AML-193 (cell line): ENCODE measurements at regions not wholly inside any gene's neighbourhood (a gene's known extent, or its start where the extent isn't known, plus 50 kb on each side); places are given as distances from the start of the nearest gene placed in this dataset.
"Not testable (repeated sequence)": the region's sequence is repeated elsewhere in the genome, so short reads cannot be mapped to it uniquely, and the experiment has no call there.

ENCODE experiments used
- DNase-seq, 2 experiments: peaks; one replicate each; lab custom pipeline; 2025; lab: John Stamatoyannopoulos, UW

- DNase-seq: no peak
Measured at GRCh38 chr14:41071351-41071750, 535.3 kb upstream of the LRFN5 start.

GRCh38 chr14:41062826-41063225 is 543.9 kb upstream of the LRFN5 start:
- DNase-seq: no peak

GRCh38 chr14:41055589-41055988 is 551.1 kb upstream of the LRFN5 start:
- DNase-seq: no peak

GRCh38 chr14:41051801-41052200 is 554.9 kb upstream of the LRFN5 start:
- DNase-seq: no peak

- no peak for DNase-seq
Measured at GRCh38 chr14:41047763-41048162, 558.9 kb upstream of the LRFN5 start.

- no peak for DNase-seq
Measured at GRCh38 chr14:41037388-41037787, 569.3 kb upstream of the LRFN5 start.

GRCh38 chr14:41034969-41035368 is 571.7 kb upstream of the LRFN5 start:
- no peak for DNase-seq

GRCh38 chr14:41022932-41023331 is 583.7 kb upstream of the LRFN5 start:
- no peak for DNase-seq

- DNase-seq: no peak
Measured at GRCh38 chr14:41016213-41016612, 590.5 kb upstream of the LRFN5 start.

GRCh38 chr14:41000350-41000749 is 606.3 kb upstream of the LRFN5 start:
- DNase-seq: no peak

- no peak for DNase-seq
Measured at GRCh38 chr14:40989260-40989659, 617.4 kb upstream of the LRFN5 start.

- no peak for DNase-seq
Measured at GRCh38 chr14:40987481-40987880, 619.2 kb upstream of the LRFN5 start.

GRCh38 chr14:40986655-40987054 is 620.0 kb upstream of the LRFN5 start:
- no peak for DNase-seq

- DNase-seq: no peak
Measured at GRCh38 chr14:40985584-40985983, 621.1 kb upstream of the LRFN5 start.

- DNase-seq: no peak
Measured at GRCh38 chr14:40983604-40984003, 623.1 kb upstream of the LRFN5 start.

GRCh38 chr14:40981247-40981646 is 625.4 kb upstream of the LRFN5 start:
- no peak for DNase-seq

GRCh38 chr14:40960257-40960656 is 646.4 kb upstream of the LRFN5 start:
- DNase-seq: not testable (repeated sequence)

GRCh38 chr14:40955131-40955505 is 651.6 kb upstream of the LRFN5 start:
- DNase-seq: no peak

GRCh38 chr14:40954448-40955130 is 652.1 kb upstream of the LRFN5 start:
- not testable (repeated sequence) for DNase-seq

- DNase-seq: no peak
Measured at GRCh38 chr14:40944521-40944920, 662.2 kb upstream of the LRFN5 start.

GRCh38 chr14:40936861-40937260 is 669.8 kb upstream of the LRFN5 start:
- DNase-seq: no peak

GRCh38 chr14:40920380-40920779 is 686.3 kb upstream of the LRFN5 start:
- DNase-seq: no peak

- no peak for DNase-seq
Measured at GRCh38 chr14:40911141-40911540, 695.5 kb upstream of the LRFN5 start.

GRCh38 chr14:40909906-40910305 is 696.8 kb upstream of the LRFN5 start:
- no peak for DNase-seq
